CD14-positive monocyte (primary cell): ENCODE measurements at regions not wholly inside any gene's neighbourhood (a gene's known extent, or its start where the extent isn't known, plus 50 kb on each side); places are given as distances from the start of the nearest gene placed in this dataset.

Experiments used
- DNase-seq, 3 donors: peaks; one replicate each; pipeline ENCODE4 v3.0.0-alpha.2; 2011 to 2022
- H2AFZ ChIP-seq: 2 replicates; pipeline ENCODE4 v1.6.0; 2012; ENCODE audit warnings: mild to moderate bottlenecking, low read depth, low read length, inconsistent platforms; ENCODE audit not compliant: insufficient read depth, poor library complexity, severe bottlenecking
- H3K27ac ChIP-seq, 2 donors: 1 replicate in 1 of 2; 2 replicates in 1 of 2; pipeline ENCODE4 v1.5.1; 2012 to 2013; ENCODE audit warnings: low read length in 2 of 2, control low read depth in 1 of 2, inconsistent platforms in 1 of 2, low read depth in 1 of 2, mild to moderate bottlenecking in 1 of 2
- H3K27me3 ChIP-seq, 2 donors: one replicate each; pipeline versions ENCODE4 v1.6.0 to v1.6.1; 2011 to 2013; ENCODE audit warnings: low read length in 2 of 2; ENCODE audit not compliant: control insufficient read depth in 2 of 2, insufficient read depth in 2 of 2
- H3K36me3 ChIP-seq, 2 donors: replicated peaks in 1 of 2; 1 replicate in 1 of 2; 2 replicates in 1 of 2; pipeline versions ENCODE4 v1.5.1 to v1.6.1; 2012 to 2013; ENCODE audit warnings: low read length in 2 of 2, control low read depth in 1 of 2, inconsistent platforms in 1 of 2, mild to moderate bottlenecking in 1 of 2; ENCODE audit not compliant: insufficient read depth in 2 of 2, control insufficient read depth in 1 of 2
- H3K4me1 ChIP-seq, 2 donors: 1 replicate in 1 of 2; 2 replicates in 1 of 2; pipeline versions ENCODE4 v1.5.1 to v1.6.1; 2012 to 2013; ENCODE audit warnings: low read length in 2 of 2, control low read depth in 1 of 2, inconsistent platforms in 1 of 2, mild to moderate bottlenecking in 1 of 2, moderate library complexity in 1 of 2; ENCODE audit not compliant: insufficient read depth in 2 of 2, control insufficient read depth in 1 of 2
- H3K4me2 ChIP-seq: replicated peaks from 2 replicates; pipeline ENCODE3; 2012; ENCODE audit warnings: low read length, moderate library complexity, mild to moderate bottlenecking; ENCODE audit not compliant: poor library complexity, severe bottlenecking; ENCODE audit errors: extremely low read depth
- H3K4me3 ChIP-seq, 3 experiments: fragments of 200-600 bp in 1 of 3; sonication (generic) in 1 of 3; replicated peaks in 1 of 3; 1 replicate in 2 of 3; 2 replicates in 1 of 3; pipeline ENCODE4 v1.5.1; 2011 to 2013; ENCODE audit warnings: low read length in 3 of 3, mild to moderate bottlenecking in 3 of 3, control low read depth in 2 of 3, low read depth in 2 of 3, inconsistent platforms in 1 of 3, moderate library complexity in 1 of 3
- H3K79me2 ChIP-seq: 2 replicates; pipeline ENCODE4 v1.6.0; 2012; ENCODE audit warnings: mild to moderate bottlenecking, control low read depth, inconsistent platforms, low read length, moderate library complexity; ENCODE audit not compliant: insufficient read depth
- H3K9ac ChIP-seq: 2 replicates; pipeline ENCODE4 v1.6.0; 2017; ENCODE audit warnings: low read length, mild to moderate bottlenecking; ENCODE audit not compliant: insufficient read depth, poor library complexity, severe bottlenecking
- H3K9me3 ChIP-seq, 2 donors: replicated peaks in 1 of 2; 1 replicate in 1 of 2; 2 replicates in 1 of 2; pipeline versions ENCODE4 v1.5.1 to v1.6.1; 2012 to 2013; ENCODE audit warnings: low read length in 2 of 2, control low read depth in 1 of 2; ENCODE audit not compliant: control insufficient read depth in 1 of 2, insufficient read depth in 1 of 2
- H4K20me1 ChIP-seq: 2 replicates; pipeline ENCODE4 v1.6.0; 2012; ENCODE audit warnings: mild to moderate bottlenecking, low read length, control low read depth, moderate library complexity; ENCODE audit not compliant: insufficient read depth
- H3K27ac Mint-ChIP-seq, 7 donors: one replicate each; pipeline ENCODE4 v1.8.0; 2020; ENCODE audit warnings: mild to moderate bottlenecking in 7 of 7, mixed read lengths in 7 of 7, moderate library complexity in 6 of 7, inconsistent platforms in 2 of 7
- H3K27me3 Mint-ChIP-seq, 3 donors: one replicate each; pipeline ENCODE4 v1.8.0; 2021 to 2022; ENCODE audit warnings: low read depth in 3 of 3, mild to moderate bottlenecking in 3 of 3, mixed read lengths in 3 of 3, moderate library complexity in 3 of 3, inconsistent platforms in 1 of 3
- H3K36me3 Mint-ChIP-seq, 2 donors: one replicate each; pipeline ENCODE4 v1.8.0; 2020; ENCODE audit warnings: mixed read lengths in 2 of 2, inconsistent platforms in 1 of 2, mild to moderate bottlenecking in 1 of 2
- H3K4me1 Mint-ChIP-seq: one replicate; pipeline ENCODE4 v1.8.0; 2020; ENCODE audit warnings: mild to moderate bottlenecking, mixed read lengths
- H3K4me3 Mint-ChIP-seq, 2 donors: one replicate each; pipeline ENCODE4 v1.8.0; 2020; ENCODE audit warnings: mild to moderate bottlenecking in 2 of 2, mixed read lengths in 2 of 2, moderate library complexity in 1 of 2
- H3K9me3 Mint-ChIP-seq, 7 donors: one replicate each; pipeline ENCODE4 v1.8.0; 2020 to 2022; ENCODE audit warnings: mixed read lengths in 7 of 7, mild to moderate bottlenecking in 6 of 7, moderate library complexity in 6 of 7, inconsistent platforms in 2 of 7
- WGBS: methylation state at CpG from one replicate; pipeline ENCODE4 v1.1.5; 2013; ENCODE audit warnings: missing lambda C conversion rate; ENCODE audit not compliant: insufficient coverage; 5-methylcytosine and 5-hydroxymethylcytosine counted together
- intact Hi-C, 2 donors: fragments of 100-400 bp; cut with micrococcal nuclease; formaldehyde crosslinking; loops; one replicate each; pipeline versions ENCODE4 v1.15.0 to v1.15.1; 2023
- TF ChIP-seq, protein P1 (sequence below): fragments of 200-600 bp; IDR thresholded peaks from one replicate; pipeline ENCODE4 v1.8.0; 2022; ENCODE audit warnings: antibody characterized with exemption, mild to moderate bottlenecking

DNA sequence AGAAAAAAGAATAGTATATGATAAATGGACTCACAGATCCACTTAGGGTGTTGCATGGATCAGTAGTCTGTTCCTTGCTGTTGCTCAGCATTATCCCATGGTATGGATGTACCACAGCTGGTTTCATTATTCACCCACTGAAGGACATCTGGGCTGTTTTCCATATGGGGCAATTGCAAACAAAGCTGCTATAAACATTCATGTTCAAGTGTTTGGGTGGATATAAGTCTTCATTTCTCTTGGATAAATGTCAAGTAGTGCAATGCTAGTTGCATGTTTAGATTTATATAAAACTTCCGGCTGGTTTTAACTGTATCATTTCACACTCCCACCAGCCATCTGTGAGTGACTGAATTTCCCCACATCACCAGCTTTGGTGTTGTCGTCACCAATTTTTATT is 137.7 kb downstream of the ASB7 start:
- Histone ChIP-seq H4K20me1 (no peaks in the 10 kb centered on the region), H2AFZ (no peak overlapping the region), H3K4me1 (no peaks in the 10 kb centered on the region), H3K79me2 (no peaks in the 10 kb centered on the region), H3K9ac (no peak overlapping the region), H3K36me3 (no peaks in the 10 kb centered on the region), H3K27ac (no peak overlapping the region), H3K27me3 (peaks cover 9 to 13% of the 10 kb centered on the region in 2 donors), H3K4me2 (no peak overlapping the region), H3K4me3 (no peak overlapping the region), H3K9me3 (no peaks in the 10 kb centered on the region)
- no peak for DNase-seq
- Mint-ChIP-seq H3K27ac (no peak overlapping the region), H3K27me3 (peaks cover 4 to 23% (median 8%) of the 10 kb centered on the region in 3 donors), H3K9me3 (peaks cover 0 to under 1% (median 0%) of the 10 kb centered on the region in 7 donors), H3K4me1 (peaks cover 3% of the 10 kb centered on the region), H3K36me3 (no peaks in the 10 kb centered on the region), H3K4me3 (no peak overlapping the region)
- intact Hi-C loops, result no loop called here
- WGBS, result no CpG with 5 or more reads among the region's 2 CpGs
- TF ChIP-seq, protein P1, sequence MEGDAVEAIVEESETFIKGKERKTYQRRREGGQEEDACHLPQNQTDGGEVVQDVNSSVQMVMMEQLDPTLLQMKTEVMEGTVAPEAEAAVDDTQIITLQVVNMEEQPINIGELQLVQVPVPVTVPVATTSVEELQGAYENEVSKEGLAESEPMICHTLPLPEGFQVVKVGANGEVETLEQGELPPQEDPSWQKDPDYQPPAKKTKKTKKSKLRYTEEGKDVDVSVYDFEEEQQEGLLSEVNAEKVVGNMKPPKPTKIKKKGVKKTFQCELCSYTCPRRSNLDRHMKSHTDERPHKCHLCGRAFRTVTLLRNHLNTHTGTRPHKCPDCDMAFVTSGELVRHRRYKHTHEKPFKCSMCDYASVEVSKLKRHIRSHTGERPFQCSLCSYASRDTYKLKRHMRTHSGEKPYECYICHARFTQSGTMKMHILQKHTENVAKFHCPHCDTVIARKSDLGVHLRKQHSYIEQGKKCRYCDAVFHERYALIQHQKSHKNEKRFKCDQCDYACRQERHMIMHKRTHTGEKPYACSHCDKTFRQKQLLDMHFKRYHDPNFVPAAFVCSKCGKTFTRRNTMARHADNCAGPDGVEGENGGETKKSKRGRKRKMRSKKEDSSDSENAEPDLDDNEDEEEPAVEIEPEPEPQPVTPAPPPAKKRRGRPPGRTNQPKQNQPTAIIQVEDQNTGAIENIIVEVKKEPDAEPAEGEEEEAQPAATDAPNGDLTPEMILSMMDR, result no peak

DNA sequence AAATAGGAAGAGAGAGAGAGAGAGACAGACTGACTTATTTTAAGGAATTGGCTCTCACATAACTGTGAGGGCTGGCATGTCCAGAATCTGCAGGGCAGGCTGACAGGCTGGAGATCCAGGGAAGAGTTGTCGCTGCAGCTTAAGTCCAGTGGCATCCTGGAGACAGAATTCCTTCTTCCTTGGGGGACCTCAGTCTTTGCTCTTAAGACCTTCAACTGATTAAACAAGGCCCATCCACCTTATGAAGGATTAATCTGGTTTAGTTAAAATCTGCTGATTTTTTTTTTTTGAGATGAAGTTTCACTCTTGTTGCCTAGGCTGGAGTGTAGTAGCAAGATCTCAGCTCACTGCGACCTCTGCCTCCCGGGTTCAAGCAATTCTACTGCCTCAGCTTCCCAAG is 128.0 kb upstream of the ALDH1A3 start:
- H3K27me3 Mint-ChIP-seq, result peaks cover 12 to 29% (median 14%) of the 10 kb centered on the region in 3 donors
- Histone ChIP-seq H3K9ac (no peak overlapping the region), H2AFZ (no peak overlapping the region), H3K27ac (no peak overlapping the region), H3K4me3 (no peak overlapping the region), H3K4me1 (no peaks in the 10 kb centered on the region), H4K20me1 (no peaks in the 10 kb centered on the region), H3K4me2 (no peak overlapping the region), H3K79me2 (no peaks in the 10 kb centered on the region), H3K27me3 (peaks cover 4 to 13% of the 10 kb centered on the region in 2 donors), H3K9me3 (peaks cover 7% of the 10 kb centered on the region in 2 donors), H3K36me3 (no peaks in the 10 kb centered on the region)
- H3K4me3 Mint-ChIP-seq, result no peak overlapping the region
- H3K27ac Mint-ChIP-seq, result no peak overlapping the region
- no peaks in the 10 kb centered on the region for H3K4me1 Mint-ChIP-seq
- H3K36me3 Mint-ChIP-seq, result no peaks in the 10 kb centered on the region
- 100% methylated on average over 2 of the region's 3 CpGs for WGBS
- intact Hi-C loops, result no loop called here
- peaks cover 6 to 16% (median 11%) of the 10 kb centered on the region in 7 donors for H3K9me3 Mint-ChIP-seq
- TF ChIP-seq, protein P1, result no peak
- no peak for DNase-seq
